ENCODE measurements at regions not wholly inside any gene's neighbourhood (a gene's known extent, or its start where the extent isn't known, plus 50 kb on each side); places are given as distances from the start of the nearest gene placed in this dataset.

- H3K4me3 ChIP-seq (ENCODE audit: low read depth, low read length) = no peak overlapping the region
- TF ChIP-seq CTCF (IDR thresholded peaks at IDR 0.05; ENCODE audit: low read depth, low read length) = no peak
Measured at GRCh38 chr5:28691526-28691925, 1653.1 kb upstream of the CDH9 start.

GRCh38 chr5:28685794-28686193 is 1647.4 kb upstream of the CDH9 start:
- H3K4me3 ChIP-seq (ENCODE audit: low read depth, low read length) = no peak overlapping the region

GRCh38 chr5:28678899-28679298 is 1640.5 kb upstream of the CDH9 start:
- TF ChIP-seq CTCF (IDR thresholded peaks at IDR 0.05; ENCODE audit: low read depth, low read length) = no peak
- no peak overlapping the region for H3K4me3 ChIP-seq (ENCODE audit: low read depth, low read length)

More at GRCh38 chr5:28685794-28686193, 1647.4 kb upstream of the CDH9 start:
- no peak for TF ChIP-seq CTCF (IDR thresholded peaks at IDR 0.05; ENCODE audit: low read depth, low read length)

GRCh38 chr5:28666110-28666509 is 1627.7 kb upstream of the CDH9 start:
- no peak for TF ChIP-seq CTCF (IDR thresholded peaks at IDR 0.05; ENCODE audit: low read depth, low read length)
- no peak overlapping the region for H3K4me3 ChIP-seq (ENCODE audit: low read depth, low read length)

GRCh38 chr5:28648108-28648507 is 1609.7 kb upstream of the CDH9 start:
- no peak for TF ChIP-seq CTCF (IDR thresholded peaks at IDR 0.05; ENCODE audit: low read depth, low read length)
- H3K4me3 ChIP-seq (ENCODE audit: low read depth, low read length) = no peak overlapping the region

- no peak overlapping the region for H3K4me3 ChIP-seq (ENCODE audit: low read depth, low read length)
- no peak for TF ChIP-seq CTCF (IDR thresholded peaks at IDR 0.05; ENCODE audit: low read depth, low read length)
Measured at GRCh38 chr5:28632607-28633006, 1594.2 kb upstream of the CDH9 start.

GRCh38 chr5:28603869-28604268 is 1565.5 kb upstream of the CDH9 start:
- TF ChIP-seq CTCF (IDR thresholded peaks at IDR 0.05; ENCODE audit: low read depth, low read length) = no peak
- H3K4me3 ChIP-seq (ENCODE audit: low read depth, low read length) = no peak overlapping the region

All from WI38 (cell line).